ENCODE measurements at regions not wholly inside any gene's neighbourhood (a gene's known extent, or its start where the extent isn't known, plus 50 kb on each side); places are given as distances from the start of the nearest gene placed in this dataset.

DNA sequence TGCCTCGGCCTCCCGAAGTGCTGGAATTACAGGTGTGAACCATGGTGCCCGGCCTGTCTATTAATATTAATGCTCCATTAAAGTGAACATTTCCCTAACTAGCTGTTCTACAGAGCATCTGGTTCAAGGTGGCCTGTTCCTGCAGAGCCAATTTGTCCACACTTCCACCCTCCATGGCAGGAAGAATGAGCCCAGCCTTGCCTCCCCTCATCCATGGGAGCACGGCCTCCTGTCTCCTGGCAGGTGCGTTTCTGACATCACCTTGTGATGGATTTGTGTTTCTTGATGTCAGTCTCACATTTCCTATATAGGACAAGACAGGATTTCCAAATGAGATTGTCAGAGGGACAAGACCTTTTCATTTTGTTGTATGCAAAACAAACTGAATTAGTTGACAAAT, 105.7 kb upstream of the FRMD1 start:
- Histone ChIP-seq H3K36me3 (ENCODE audit: control insufficient read depth in 2 of 2, extremely low read depth in 1 of 2, insufficient read depth in 1 of 2, low read length in 1 of 2) (no peaks in the 10 kb centered on the region), H3K4me1 (ENCODE audit: control insufficient read depth in 1 of 2, extremely low read depth in 1 of 2, insufficient read depth in 2 of 2, low read length in 2 of 2) (no peaks in the 10 kb centered on the region), H3K4me3 (ENCODE audit: control insufficient read depth in 1 of 2, extremely low read depth in 1 of 2, low read length in 1 of 2) (no peak overlapping the region), H3K27ac (ENCODE audit: low read length) (no peak overlapping the region), H3K9me3 (no peaks in the 10 kb centered on the region), H3K27me3 (replicated peaks in 1 of 2; ENCODE audit: control insufficient read depth in 2 of 2, extremely low read depth in 1 of 2, insufficient read depth in 2 of 2, low read length in 1 of 2) (peaks cover 0 to 18% of the 10 kb centered on the region in 2 experiments)
- Mint-ChIP-seq H3K9me3 (no peaks in the 10 kb centered on the region), H3K27ac (no peak overlapping the region), H3K27me3 (peaks cover 0 to 4% of the 10 kb centered on the region in 2 donors), H3K4me1 (no peaks in the 10 kb centered on the region), H3K4me3 (no peak overlapping the region), H3K36me3 (no peaks in the 10 kb centered on the region)
- 100% methylated on average over 3 of the region's 5 CpGs for WGBS (ENCODE audit: insufficient coverage)
- ChIA-PET POLR2A (no interaction called here), CTCF (no interaction called here)
- no peak for DNase-seq
- no peak for ATAC-seq (replicated peaks in 1 of 4)

DNA sequence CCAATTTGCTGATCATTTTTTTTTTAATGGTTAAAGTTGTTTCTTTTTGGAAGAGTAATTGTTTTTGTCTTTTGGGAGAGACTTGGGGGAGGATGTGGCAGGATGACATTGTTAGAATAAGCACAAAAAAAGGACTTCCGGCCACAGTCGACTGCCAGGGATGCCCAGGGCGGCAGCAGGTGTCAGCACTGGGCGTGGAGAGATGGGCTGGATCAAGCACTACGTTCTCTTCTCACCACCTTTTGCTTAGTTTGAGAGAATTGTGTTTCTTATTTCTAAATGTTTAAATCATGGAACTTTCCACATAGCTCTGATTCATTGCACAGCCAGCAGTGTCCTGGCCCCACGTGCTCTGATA, 104.6 kb upstream of the FRMD1 start:
- Mint-ChIP-seq H3K36me3 (no peaks in the 10 kb centered on the region), H3K27ac (no peak overlapping the region), H3K27me3 (peaks cover 0 to 6% of the 10 kb centered on the region in 2 donors), H3K4me1 (no peaks in the 10 kb centered on the region), H3K9me3 (no peaks in the 10 kb centered on the region), H3K4me3 (no peak overlapping the region)
- ChIA-PET CTCF (no interaction called here), POLR2A (no interaction called here)
- Histone ChIP-seq H3K27me3 (replicated peaks in 1 of 2; ENCODE audit: control insufficient read depth in 2 of 2, extremely low read depth in 1 of 2, insufficient read depth in 2 of 2, low read length in 1 of 2) (peaks cover 0 to 15% of the 10 kb centered on the region in 2 experiments), H3K4me3 (ENCODE audit: control insufficient read depth in 1 of 2, extremely low read depth in 1 of 2, low read length in 1 of 2) (no peak overlapping the region), H3K27ac (ENCODE audit: low read length) (no peak overlapping the region), H3K9me3 (no peaks in the 10 kb centered on the region), H3K36me3 (ENCODE audit: control insufficient read depth in 2 of 2, extremely low read depth in 1 of 2, insufficient read depth in 1 of 2, low read length in 1 of 2) (no peaks in the 10 kb centered on the region), H3K4me1 (ENCODE audit: control insufficient read depth in 1 of 2, extremely low read depth in 1 of 2, insufficient read depth in 2 of 2, low read length in 2 of 2) (no peaks in the 10 kb centered on the region)
- ATAC-seq (replicated peaks in 1 of 4) (no peak), DNase-seq (no peak)
- 90% methylated on average over 1 of the region's 6 CpGs for WGBS (ENCODE audit: insufficient coverage)

GRCh38 chr6:168182908-168183612, 104.0 kb upstream of the FRMD1 start:
- POLR2A ChIA-PET: no interaction called here
- DNase-seq (no peak), ATAC-seq (replicated peaks in 1 of 4) (no peak)
- no peaks in the 10 kb centered on the region for H3K9me3 ChIP-seq
- H3K36me3 ChIP-seq (ENCODE audit: control insufficient read depth in 2 of 2, extremely low read depth in 1 of 2, insufficient read depth in 1 of 2, low read length in 1 of 2): no peaks in the 10 kb centered on the region
- CTCF ChIA-PET: no interaction called here
- no peak overlapping the region for H3K4me3 Mint-ChIP-seq
- H3K36me3 Mint-ChIP-seq: no peaks in the 10 kb centered on the region
- no peaks in the 10 kb centered on the region for H3K4me1 Mint-ChIP-seq
- H3K9me3 Mint-ChIP-seq: no peaks in the 10 kb centered on the region
- no peak overlapping the region for H3K27ac ChIP-seq (ENCODE audit: low read length)
- peaks cover 0 to 15% of the 10 kb centered on the region in 2 experiments for H3K27me3 ChIP-seq (replicated peaks in 1 of 2; ENCODE audit: control insufficient read depth in 2 of 2, extremely low read depth in 1 of 2, insufficient read depth in 2 of 2, low read length in 1 of 2)
- no peak overlapping the region for H3K27ac Mint-ChIP-seq
- no peak overlapping the region for H3K4me3 ChIP-seq (ENCODE audit: control insufficient read depth in 1 of 2, extremely low read depth in 1 of 2, low read length in 1 of 2)
- peaks cover 0 to 3% of the 10 kb centered on the region in 2 donors for H3K27me3 Mint-ChIP-seq
- WGBS (ENCODE audit: insufficient coverage): 76% methylated on average over 13 of the region's 22 CpGs
- H3K4me1 ChIP-seq (ENCODE audit: control insufficient read depth in 1 of 2, extremely low read depth in 1 of 2, insufficient read depth in 2 of 2, low read length in 2 of 2): no peaks in the 10 kb centered on the region

DNA sequence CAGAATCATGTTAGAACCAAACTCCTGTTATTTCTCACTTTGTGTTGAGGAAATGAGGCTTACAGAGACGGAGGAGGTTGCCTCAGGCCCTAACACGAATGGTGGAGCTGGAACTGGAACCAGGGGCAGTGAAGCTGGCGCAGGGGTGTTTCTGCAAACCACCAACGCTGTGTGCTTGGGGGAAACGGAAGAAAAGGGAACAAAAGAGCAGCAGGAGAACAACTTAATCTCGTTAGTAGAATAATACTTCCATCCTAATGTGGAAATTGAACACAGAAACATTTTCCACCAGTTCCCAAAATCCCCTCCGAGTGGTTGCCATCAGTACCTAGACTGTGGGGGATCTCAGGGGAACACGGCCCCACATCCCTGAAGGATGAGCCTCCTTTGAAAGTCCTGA, 103.4 kb upstream of the FRMD1 start:
- ChIA-PET POLR2A (no interaction called here), CTCF (no interaction called here)
- Histone ChIP-seq H3K27me3 (replicated peaks in 1 of 2; ENCODE audit: control insufficient read depth in 2 of 2, extremely low read depth in 1 of 2, insufficient read depth in 2 of 2, low read length in 1 of 2) (peaks cover 0 to 15% of the 10 kb centered on the region in 2 experiments), H3K4me3 (ENCODE audit: control insufficient read depth in 1 of 2, extremely low read depth in 1 of 2, low read length in 1 of 2) (no peak overlapping the region), H3K4me1 (ENCODE audit: control insufficient read depth in 1 of 2, extremely low read depth in 1 of 2, insufficient read depth in 2 of 2, low read length in 2 of 2) (no peaks in the 10 kb centered on the region), H3K27ac (ENCODE audit: low read length) (no peak overlapping the region), H3K9me3 (no peaks in the 10 kb centered on the region), H3K36me3 (ENCODE audit: control insufficient read depth in 2 of 2, extremely low read depth in 1 of 2, insufficient read depth in 1 of 2, low read length in 1 of 2) (no peaks in the 10 kb centered on the region)
- H3K27ac Mint-ChIP-seq: no peak overlapping the region
- WGBS (ENCODE audit: insufficient coverage): 70% methylated on average over 4 of the region's 8 CpGs
- H3K27me3 Mint-ChIP-seq: peaks cover 3 to 6% of the 10 kb centered on the region in 2 donors
- no peak for ATAC-seq (replicated peaks in 1 of 4)
- DNase-seq: no peak
- H3K9me3 Mint-ChIP-seq: no peaks in the 10 kb centered on the region
- no peaks in the 10 kb centered on the region for H3K4me1 Mint-ChIP-seq
- no peak overlapping the region for H3K4me3 Mint-ChIP-seq
- H3K36me3 Mint-ChIP-seq: no peaks in the 10 kb centered on the region

GRCh38 chr6:168181876-168182275, 102.9 kb upstream of the FRMD1 start:
- no peak for ATAC-seq (replicated peaks in 1 of 4)
- Histone ChIP-seq H3K4me1 (ENCODE audit: control insufficient read depth in 1 of 2, extremely low read depth in 1 of 2, insufficient read depth in 2 of 2, low read length in 2 of 2) (no peaks in the 10 kb centered on the region), H3K27ac (ENCODE audit: low read length) (no peak overlapping the region), H3K9me3 (no peaks in the 10 kb centered on the region), H3K36me3 (ENCODE audit: control insufficient read depth in 2 of 2, extremely low read depth in 1 of 2, insufficient read depth in 1 of 2, low read length in 1 of 2) (no peaks in the 10 kb centered on the region), H3K4me3 (ENCODE audit: control insufficient read depth in 1 of 2, extremely low read depth in 1 of 2, low read length in 1 of 2) (no peak overlapping the region), H3K27me3 (replicated peaks in 1 of 2; ENCODE audit: control insufficient read depth in 2 of 2, extremely low read depth in 1 of 2, insufficient read depth in 2 of 2, low read length in 1 of 2) (peaks cover 0 to 15% of the 10 kb centered on the region in 2 experiments)
- Mint-ChIP-seq H3K27ac (no peak overlapping the region), H3K27me3 (peaks cover 3 to 6% of the 10 kb centered on the region in 2 donors), H3K4me3 (no peak overlapping the region), H3K9me3 (no peaks in the 10 kb centered on the region), H3K4me1 (no peaks in the 10 kb centered on the region), H3K36me3 (no peaks in the 10 kb centered on the region)
- 79% methylated on average over 6 of the region's 11 CpGs for WGBS (ENCODE audit: insufficient coverage)
- no peak for DNase-seq
- CTCF ChIA-PET: no interaction called here
- POLR2A ChIA-PET: no interaction called here

DNA sequence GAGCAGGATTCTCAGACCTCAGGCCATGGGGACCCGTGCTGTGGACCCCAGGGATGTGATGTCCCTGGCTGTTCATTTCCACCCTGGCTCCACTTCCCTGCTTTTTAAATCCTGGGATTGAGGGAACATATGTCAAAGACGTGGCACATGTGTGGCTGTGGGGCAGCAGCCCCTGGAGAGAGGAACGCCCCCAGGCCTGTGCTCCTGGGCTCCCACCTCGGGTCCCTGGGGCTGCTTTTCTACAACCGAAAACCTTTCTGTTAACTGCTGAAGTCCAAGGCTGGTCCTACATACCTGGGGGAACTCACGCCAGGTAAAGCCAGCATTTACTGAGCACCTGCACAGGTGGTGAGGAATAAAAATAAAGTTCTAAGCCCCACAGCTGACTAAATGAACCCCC, 102.3 kb upstream of the FRMD1 start:
- H3K4me3 Mint-ChIP-seq: no peak overlapping the region
- no peak for DNase-seq
- H3K27ac ChIP-seq (ENCODE audit: low read length): no peak overlapping the region
- H3K9me3 Mint-ChIP-seq: no peaks in the 10 kb centered on the region
- H3K4me1 ChIP-seq (ENCODE audit: control insufficient read depth in 1 of 2, extremely low read depth in 1 of 2, insufficient read depth in 2 of 2, low read length in 2 of 2): no peaks in the 10 kb centered on the region
- 58% methylated on average over 5 of the region's 6 CpGs for WGBS (ENCODE audit: insufficient coverage)
- ChIA-PET POLR2A (no interaction called here), CTCF (no interaction called here)
- ATAC-seq (replicated peaks in 1 of 4): no peak
- H3K36me3 ChIP-seq (ENCODE audit: control insufficient read depth in 2 of 2, extremely low read depth in 1 of 2, insufficient read depth in 1 of 2, low read length in 1 of 2): no peaks in the 10 kb centered on the region
- no peak overlapping the region for H3K27ac Mint-ChIP-seq
- no peaks in the 10 kb centered on the region for H3K36me3 Mint-ChIP-seq
- no peaks in the 10 kb centered on the region for H3K9me3 ChIP-seq
- no peak overlapping the region for H3K4me3 ChIP-seq (ENCODE audit: control insufficient read depth in 1 of 2, extremely low read depth in 1 of 2, low read length in 1 of 2)
- H3K27me3 ChIP-seq (replicated peaks in 1 of 2; ENCODE audit: control insufficient read depth in 2 of 2, extremely low read depth in 1 of 2, insufficient read depth in 2 of 2, low read length in 1 of 2): peaks cover 0 to 15% of the 10 kb centered on the region in 2 experiments
- H3K4me1 Mint-ChIP-seq: no peaks in the 10 kb centered on the region
- H3K27me3 Mint-ChIP-seq: peaks cover 3 to 12% of the 10 kb centered on the region in 2 donors

DNA sequence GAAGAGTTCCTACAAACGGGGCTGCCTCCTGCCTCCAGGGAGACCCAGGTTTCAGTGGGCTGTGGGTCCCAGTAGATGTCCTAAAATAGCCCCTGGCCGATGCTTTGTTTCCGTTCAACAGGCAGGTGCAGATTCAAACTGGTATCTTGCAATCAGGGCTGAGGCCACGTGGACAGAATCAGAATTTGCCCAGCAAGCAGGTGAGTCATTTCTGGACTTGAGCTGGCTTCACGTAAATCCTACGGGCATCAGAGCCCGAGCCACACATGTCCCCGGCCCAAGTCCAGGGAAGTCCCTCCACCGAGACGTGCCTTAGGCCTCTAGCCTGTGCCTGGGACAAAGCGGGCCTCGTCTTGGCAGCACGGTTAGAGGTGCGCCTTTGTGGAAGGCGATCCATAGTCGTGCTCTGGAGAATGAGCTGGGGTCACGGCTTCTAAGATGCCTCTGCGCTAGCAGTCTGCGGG, 101.6 kb upstream of the FRMD1 start:
- Mint-ChIP-seq H3K4me3 (no peak overlapping the region), H3K9me3 (no peaks in the 10 kb centered on the region), H3K36me3 (no peaks in the 10 kb centered on the region), H3K27ac (no peak overlapping the region), H3K27me3 (peaks cover 3 to 12% of the 10 kb centered on the region in 2 donors), H3K4me1 (no peaks in the 10 kb centered on the region)
- no peak for DNase-seq
- CTCF ChIA-PET: no interaction called here
- POLR2A ChIA-PET: interaction anchor here in 1 of 2 donors (0.5 to 0.6 kb wide), 2 partner anchors 51 to 1732 kb away, joined by 3 to 4 read pairs; no protein-coding TSS in a partner anchor
- 79% methylated on average over 18 of the region's 19 CpGs for WGBS (ENCODE audit: insufficient coverage)
- ATAC-seq (replicated peaks in 1 of 4): no peak
- no peaks in the 10 kb centered on the region for H3K9me3 ChIP-seq
- H3K36me3 ChIP-seq (ENCODE audit: control insufficient read depth in 2 of 2, extremely low read depth in 1 of 2, insufficient read depth in 1 of 2, low read length in 1 of 2): no peaks in the 10 kb centered on the region
- no peak overlapping the region for H3K27ac ChIP-seq (ENCODE audit: low read length)
- no peaks in the 10 kb centered on the region for H3K4me1 ChIP-seq (ENCODE audit: control insufficient read depth in 1 of 2, extremely low read depth in 1 of 2, insufficient read depth in 2 of 2, low read length in 2 of 2)
- peaks cover 0 to 15% of the 10 kb centered on the region in 2 experiments for H3K27me3 ChIP-seq (replicated peaks in 1 of 2; ENCODE audit: control insufficient read depth in 2 of 2, extremely low read depth in 1 of 2, insufficient read depth in 2 of 2, low read length in 1 of 2)
- H3K4me3 ChIP-seq (ENCODE audit: control insufficient read depth in 1 of 2, extremely low read depth in 1 of 2, low read length in 1 of 2): no peak overlapping the region

All from T-cell (primary cell).